Activated T-cell treated with anti-CD3 and anti-CD28 coated beads, Interleukin-2, amount 50 U/mL, for 48 hours (primary cell): ENCODE measurements at regions not wholly inside any gene's neighbourhood (a gene's known extent, or its start where the extent isn't known, plus 50 kb on each side); places are given as distances from the start of the nearest gene placed in this dataset.

Experiments
- DNase-seq, 2 experiments: peaks; one replicate each; pipeline ENCODE4 v3.0.0-alpha.2; 2020

DNA sequence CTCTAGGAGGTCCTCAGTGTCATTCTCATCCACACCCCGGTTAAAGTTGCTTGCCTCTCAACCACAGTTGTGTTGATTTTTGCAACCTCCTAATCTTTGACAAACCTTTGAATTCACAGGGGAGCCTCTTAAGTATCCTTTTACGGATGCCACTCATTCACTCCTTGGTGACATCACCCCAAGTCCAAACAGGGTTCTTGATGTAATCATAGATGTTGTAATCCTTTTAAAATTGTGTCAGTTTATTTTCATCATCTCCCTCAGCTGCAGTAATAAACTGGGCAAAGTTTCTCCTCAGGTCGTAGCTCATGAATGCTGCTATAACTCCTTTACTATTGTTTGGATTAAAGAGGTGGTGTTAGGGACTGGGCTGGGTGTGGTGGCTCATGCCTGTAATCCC is 637.2 kb upstream of the NUDT12 start:
- DNase-seq, result no peak

DNA sequence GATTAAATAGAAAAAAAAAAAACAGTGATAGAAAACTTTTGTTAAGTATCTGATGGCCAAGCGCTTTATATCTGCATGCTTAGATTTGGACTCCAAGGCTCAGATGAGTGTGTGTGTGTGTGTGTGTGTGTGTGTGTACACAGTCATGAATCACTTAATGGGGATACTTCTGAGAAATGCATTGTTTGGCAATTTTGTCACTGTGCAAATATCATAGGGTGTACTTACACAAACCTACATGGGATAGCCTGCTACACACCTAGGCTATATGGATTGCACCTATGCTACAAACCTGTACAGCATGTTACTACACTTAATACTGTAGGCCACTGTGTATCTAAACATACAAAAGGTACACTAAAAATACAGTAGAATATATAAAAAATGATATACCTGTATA is 635.6 kb upstream of the NUDT12 start:
- DNase-seq, result no peak

DNA sequence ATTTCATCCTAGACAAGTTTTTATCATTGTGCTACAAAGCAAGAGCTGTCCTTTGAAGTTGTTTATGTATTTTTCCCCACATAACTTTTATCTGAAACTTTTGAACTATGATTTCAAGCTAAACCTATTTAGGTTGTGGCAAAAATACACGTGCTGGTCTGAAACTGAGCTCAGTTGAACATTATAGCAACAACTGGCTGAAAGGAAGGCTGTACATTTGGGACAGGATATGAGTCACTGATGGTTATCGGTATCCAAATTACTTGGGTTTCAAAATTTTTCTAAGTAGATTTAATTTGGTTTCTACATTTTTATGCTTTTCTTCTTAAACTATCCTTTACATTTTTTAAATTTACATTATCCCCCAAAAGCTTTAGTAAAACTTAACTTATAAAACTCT is 627.3 kb upstream of the NUDT12 start:
- no peak for DNase-seq

DNA sequence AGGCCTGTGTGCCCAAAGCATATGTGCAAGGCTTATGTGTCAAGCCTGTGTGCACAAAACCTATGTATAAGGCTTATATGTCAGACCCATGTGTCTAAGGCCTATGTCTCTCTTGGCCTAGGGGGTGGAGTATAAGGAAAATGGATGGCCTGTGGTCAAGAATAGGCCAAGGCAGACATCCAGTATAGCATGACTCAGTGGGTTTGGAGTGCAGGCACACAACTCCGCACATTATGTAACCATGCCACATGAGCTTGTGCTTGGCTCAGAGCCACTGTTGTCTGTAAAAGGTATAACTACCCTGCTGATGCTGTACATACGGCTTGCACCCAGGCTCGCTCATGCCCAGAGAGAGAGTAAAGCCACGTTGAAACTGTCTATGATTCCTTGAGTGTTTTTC is 626.4 kb upstream of the NUDT12 start:
- DNase-seq, result no peak

DNA sequence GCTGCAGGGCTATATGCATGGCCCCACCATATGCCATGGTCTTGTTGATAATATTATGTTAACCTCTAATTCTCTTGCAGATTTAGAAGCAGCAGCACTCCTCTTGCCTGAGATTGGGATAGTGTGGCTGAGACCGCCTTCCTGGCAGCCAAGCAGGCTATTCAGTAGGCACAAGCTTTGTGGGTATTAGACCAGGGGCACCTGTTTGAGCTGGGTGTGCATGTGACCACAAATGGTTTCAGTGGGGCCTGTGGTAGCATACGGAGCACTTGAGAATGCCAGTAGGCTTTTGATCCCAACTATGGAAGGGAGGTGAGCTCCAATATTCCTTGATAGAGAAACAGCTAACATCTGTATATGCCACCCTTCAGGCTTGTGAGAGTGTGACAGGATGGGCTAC is 625.1 kb upstream of the NUDT12 start:
- DNase-seq, result no peak

DNA sequence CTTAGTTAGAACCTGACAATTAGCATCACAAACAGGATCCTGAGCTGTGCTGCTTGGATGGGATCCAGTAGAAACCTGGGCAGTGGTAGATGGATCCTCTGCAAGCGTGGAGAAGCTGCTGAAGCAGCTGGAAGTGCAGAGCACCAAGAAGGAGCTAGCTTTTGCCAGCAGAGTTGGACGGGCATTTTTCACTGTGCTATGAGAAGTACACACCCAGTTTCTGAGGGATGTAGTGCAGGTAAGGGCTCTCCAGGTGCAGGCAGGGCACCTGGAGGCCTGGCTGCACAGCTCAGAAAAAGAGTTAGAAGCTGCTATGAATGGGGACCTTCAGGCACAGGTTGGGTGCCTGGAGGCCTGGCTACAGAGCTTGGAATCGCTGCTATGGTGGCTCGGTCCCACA is 623.9 kb upstream of the NUDT12 start:
- DNase-seq, result no peak

DNA sequence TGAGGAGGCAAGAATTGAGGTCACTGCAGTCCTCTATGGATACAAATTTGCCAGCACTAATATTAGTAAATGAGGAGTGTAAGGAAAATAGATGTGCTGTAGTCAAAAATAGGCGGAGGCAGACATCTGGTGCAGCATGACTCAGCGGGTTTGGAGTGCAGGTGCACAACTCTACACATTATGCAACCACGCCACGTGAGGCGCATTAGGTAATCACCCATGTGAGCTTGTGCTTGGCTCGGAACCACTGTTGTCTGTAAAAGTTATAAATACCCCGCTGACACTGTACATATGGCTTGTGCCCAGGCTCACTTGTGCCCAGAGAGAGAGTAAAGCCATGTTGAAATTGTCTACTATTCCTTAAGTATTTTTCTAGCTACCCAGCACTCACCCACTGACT is 623.5 kb upstream of the NUDT12 start:
- DNase-seq, result no peak

DNA sequence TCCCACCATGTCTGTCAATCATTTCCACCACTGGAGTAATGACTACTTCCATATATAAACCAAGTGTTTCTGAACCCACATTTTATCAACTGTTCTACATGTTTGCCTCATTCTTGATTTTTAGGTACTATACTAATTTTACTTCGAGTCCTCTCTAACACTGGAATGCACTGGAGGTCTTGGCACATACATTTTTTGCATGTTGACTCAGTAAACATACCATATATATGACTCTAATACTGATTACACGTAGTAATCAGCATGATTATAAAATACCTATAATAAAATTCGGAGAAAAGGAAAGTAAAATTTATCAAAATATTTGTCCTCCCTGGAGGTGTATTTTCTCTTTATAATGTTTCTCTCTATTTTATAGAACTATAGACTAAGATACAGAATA is 621.7 kb upstream of the NUDT12 start:
- DNase-seq, result no peak

DNA sequence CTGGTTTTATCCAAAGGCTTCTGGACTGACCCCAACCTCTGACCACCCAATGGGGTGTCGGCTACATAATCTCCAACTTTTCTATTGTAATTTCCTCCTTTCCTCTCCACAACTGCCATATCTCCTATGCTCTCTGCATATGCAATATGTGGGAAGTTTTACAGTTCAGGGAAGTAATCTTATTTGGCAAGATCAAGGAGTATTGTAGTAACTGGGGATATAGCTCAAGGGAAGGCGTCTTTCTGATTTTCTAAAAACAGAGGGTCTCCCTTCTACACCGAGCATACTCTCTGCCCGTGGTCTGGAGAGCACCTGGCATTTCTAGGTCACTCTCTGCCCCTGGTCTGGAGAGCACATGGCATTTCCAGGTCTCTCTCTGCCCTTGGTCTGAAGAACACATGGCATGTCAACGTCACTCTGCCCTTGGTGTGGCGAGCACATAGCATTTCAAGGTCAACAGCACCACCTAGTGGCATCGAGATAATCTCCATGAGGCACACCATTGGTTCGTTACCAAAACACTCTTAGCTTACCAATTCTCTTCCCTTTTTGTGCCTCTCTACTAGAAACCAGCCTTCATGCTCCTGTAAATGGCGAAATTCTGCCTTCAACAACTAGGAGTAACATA is 616.4 kb upstream of the NUDT12 start:
- no peak for DNase-seq

DNA sequence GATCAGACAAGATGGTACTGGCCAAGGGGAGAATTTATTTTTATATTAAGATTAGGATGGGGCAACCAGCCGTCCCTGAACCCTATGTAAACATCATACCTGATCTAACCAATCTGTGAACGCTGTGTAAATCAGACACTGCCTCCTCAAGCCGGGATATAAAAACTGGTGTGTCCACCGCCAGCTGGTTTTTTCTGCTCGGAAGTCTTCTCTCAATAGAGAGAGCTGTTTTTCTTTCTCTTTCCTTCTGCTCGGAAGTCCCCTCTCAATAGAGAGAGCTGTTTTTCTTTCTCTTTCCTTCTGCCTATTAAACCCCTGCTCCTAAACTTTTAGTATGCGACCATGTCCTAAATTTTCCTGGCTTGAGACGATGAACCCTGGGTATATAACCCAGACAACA is 615.5 kb upstream of the NUDT12 start:
- DNase-seq, result no peak

DNA sequence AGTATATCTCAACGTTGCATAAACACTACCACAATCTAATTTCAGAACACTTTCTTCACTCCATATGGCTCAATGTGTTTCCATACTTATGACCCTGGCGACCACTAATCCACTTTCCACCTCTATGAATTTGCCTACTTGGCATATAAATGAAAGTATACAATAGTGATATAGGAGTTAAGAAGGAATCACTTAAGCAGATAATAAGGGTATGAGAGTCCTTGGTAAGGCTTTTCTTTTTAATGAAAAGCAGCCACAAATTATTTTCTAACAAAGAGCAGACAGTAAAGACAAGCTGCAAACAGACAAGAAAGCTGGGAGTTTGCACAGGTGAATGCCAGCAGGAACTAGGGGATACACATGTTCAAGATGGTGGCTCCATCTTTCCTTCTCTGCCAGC is 615.1 kb upstream of the NUDT12 start:
- no peak for DNase-seq

DNA sequence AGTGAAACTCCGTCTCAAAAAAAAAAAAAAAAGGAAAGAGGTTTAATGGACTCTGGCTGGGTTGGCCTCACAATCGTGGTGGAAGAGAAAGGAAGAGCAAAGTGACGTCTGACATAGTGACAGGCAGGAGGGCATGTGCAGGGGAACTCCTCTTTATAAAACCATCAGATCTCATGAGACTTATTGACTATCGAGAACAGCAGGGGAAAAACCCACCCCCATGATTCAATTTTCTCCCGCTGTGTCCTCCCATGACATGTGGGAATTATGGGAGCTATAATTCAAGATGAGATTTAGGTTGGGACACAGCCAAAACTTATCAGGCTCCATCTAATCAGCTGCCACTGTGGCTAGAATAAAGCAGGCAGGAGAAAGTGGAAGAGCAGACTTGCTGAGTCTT is 610.4 kb upstream of the NUDT12 start:
- DNase-seq, result no peak

DNA sequence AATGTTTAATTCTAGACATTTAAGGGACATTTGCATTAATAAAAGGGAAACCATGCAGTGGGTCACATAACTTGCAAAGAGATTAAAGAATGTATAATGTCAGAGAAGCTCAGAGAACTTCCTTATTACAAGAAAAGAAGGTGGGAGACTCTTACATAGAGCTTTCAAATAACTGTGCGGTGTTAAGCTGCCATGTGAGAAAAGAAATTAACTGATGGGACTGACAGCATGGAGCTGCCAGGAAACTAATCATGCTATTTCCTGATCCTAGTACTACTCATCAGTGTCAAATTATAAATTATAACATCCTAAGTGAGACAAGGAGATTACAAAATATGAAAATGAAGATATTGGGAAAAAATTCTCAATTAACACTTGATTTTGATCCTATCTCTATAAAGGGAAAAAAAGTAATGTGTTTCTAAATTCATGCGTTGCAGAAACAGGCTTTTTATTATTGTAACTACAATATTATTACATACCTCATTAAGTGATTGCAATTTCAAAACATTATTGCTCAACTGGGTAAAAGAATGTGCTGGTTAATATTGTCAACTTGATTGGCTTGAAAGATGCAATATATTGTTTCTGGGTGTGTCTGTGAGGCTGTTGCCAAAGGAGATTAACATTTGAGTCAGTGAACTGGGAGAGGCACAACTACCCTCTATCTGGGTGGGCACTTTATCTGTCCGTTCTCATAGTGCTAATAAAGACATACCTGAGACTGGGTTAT is 609.5 kb upstream of the NUDT12 start:
- DNase-seq, result no peak

DNA sequence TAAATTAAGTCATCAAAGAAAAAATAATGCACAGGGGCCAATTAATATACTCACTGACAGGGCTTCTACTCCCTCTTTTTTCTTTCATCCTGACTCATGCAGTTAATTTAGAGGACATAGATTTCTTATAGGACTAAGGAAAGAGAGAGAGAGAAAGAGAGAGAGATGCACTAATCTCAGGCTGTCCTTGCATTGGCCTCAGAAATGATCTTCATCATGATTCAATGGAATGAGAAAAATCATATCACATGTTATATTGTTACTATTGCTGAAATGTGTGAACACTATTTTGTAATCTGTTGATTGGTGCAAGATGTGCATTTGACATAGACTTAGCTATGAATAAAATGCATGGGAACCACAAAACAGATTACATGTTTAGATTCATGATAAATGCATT is 608.3 kb upstream of the NUDT12 start:
- no peak for DNase-seq

DNA sequence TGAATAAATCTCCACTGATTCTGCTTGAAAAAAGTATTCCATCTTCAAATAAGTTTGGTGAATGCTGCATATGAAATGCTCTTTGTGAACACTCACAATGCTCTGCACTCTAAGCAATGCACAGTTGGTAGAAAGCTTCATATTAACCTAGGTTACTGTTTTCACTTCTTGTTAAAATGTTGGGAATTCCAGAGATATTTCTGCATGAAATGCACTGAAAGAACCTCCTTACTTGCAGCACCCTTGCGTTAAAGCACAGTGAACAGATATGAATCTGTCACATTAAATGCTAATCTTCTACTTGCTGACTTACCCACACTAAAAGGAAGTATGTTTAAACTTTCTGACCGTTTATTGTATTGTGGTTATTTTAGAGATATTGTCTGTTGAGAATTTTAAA is 584.1 kb upstream of the NUDT12 start:
- no peak for DNase-seq

DNA sequence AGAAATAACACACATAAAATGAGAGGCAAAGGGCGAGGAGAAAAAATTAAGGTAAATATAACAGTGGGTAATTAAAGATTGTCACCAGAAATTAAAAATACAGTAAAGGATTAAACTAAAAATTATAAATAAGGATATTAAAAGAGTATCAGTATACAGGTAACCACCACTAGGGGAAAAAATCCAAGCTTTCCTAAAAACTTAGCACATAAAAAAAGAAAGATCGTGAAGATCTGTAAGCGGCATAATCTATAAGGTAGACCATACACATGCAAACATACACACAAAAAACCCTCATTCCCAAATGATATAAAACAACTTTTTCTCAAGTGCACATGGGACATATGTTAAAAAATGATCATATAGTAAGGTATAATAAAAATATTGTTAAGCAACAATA is 577.3 kb upstream of the NUDT12 start:
- DNase-seq, result no peak

DNA sequence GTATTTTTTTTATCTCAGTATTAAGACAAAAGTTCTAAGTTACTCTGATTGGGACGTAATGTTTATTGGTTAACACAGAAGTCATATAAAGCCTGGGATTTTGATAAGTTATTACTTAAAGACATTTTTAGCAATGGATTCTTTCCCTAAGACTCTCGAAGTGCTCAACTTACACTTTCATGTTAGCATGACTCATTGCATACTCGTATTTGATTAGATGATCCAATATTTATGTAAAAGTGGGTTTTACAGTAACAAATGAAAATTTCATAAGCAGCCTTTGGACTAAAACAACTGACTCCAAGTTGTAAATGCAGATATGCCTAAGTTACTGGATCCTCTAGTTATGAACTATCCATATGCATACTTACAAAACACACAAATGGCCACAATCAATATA is 567.7 kb upstream of the NUDT12 start:
- DNase-seq, result no peak

DNA sequence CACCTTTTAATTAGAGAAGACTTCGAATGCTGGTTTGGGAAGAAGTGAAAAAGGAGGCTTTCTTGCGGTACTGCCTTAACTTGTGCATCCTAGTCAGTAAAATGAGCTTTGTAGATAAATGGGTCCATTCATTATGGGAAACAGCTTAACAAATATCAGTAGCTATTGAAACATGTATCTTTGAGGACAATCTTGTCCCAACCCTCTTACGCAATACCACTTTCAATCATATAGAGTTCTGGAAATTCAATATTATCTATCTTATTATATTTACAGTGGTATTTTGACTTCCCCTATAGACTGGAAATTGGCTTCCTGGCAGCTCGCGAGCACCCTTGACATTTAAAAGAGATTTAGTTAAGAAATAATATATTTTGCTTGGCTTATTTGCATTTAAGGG is 565.8 kb upstream of the NUDT12 start:
- no peak for DNase-seq

DNA sequence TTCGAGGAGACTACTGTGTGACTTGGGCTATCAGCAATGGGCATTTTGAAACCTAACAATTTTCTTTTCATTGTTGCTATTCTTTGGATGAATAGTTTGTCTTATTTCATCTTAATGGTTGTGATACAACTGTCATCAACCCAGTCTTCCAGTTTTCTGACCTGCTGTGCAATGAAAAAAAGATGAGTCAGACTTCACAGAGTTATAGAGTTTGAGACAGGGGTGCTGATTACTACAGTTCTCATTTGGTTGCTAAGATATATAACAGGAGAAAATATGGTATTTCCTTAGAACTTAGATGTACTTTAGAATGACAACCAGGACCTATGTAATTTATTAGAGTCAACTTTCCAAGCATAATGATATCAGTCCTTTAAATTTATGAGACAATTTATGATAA is 564.4 kb upstream of the NUDT12 start:
- no peak for DNase-seq

DNA sequence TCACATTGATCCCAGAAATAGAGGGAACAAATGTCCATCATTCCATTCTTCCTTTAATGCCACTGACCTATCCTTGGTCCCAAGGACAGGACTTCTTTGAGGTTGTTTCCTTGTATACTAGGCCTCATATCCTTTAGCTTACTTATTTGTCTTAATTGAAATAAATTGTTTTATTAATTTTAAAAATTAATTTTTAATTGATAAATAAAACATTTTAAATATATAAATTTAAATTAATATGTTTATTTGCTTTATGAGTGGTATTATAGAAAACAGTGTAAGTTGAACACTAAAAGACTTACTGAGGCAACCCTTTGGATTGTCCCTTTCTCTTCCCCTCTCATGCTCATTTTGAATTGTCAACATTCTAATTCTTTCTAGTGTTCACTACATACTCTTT is 556.9 kb upstream of the NUDT12 start:
- DNase-seq, result no peak

DNA sequence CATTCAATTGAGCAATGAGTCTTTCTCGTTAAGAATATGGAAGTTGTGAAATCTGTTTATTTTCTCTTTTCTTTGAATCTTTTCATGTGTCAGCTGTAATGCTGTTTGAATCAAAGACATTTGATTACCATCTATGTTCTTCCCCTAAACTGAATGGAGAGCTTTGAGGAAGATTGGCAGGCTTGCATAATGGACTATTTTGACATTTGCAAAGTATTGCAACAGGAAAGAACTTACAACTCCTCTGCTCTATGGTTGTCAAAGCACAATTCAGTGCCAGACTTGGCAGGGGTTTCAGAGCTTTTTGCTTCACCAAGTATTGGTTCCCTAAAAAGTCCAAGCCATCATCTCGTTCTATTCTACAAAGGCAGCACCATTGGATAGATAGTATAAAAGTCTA is 549.0 kb upstream of the NUDT12 start:
- no peak for DNase-seq

DNA sequence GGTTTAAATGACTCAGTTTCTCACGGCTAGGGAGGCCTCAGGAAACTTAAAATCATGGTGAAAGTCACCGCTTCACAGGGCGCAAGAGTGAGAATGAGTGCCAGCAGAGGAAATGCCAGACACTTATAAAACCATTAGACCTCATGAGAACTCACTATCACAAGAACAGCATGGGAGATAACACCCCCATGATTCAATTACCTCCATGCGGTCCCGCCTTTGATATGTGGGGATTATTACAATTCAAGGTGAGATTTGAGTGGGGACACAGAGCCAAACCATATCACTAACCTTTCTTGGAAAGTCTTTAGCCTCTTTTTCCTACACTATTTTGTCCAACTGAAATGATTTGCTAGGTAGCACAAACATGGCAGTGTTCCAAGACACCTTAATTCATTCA is 533.9 kb upstream of the NUDT12 start:
- DNase-seq, result no peak

DNA sequence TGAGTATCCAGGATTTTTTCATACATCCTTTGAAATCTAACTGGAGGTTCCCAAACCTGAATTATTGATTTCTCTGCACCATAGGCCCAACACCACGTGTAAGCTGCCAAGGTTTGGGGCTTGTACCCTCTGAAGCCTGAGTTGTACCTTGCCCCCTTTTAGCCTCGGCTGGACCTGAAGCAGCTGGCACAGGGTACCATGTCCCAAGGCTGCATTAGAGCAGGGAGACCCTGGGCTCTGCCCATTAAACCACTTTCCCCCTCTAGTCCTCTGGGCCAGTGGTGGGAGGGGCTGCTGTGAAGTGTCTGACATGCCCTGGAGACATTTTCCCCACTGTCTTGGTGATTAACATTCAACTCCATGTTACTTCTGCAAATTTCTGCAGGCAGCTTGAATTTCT is 532.9 kb upstream of the NUDT12 start:
- no peak for DNase-seq

DNA sequence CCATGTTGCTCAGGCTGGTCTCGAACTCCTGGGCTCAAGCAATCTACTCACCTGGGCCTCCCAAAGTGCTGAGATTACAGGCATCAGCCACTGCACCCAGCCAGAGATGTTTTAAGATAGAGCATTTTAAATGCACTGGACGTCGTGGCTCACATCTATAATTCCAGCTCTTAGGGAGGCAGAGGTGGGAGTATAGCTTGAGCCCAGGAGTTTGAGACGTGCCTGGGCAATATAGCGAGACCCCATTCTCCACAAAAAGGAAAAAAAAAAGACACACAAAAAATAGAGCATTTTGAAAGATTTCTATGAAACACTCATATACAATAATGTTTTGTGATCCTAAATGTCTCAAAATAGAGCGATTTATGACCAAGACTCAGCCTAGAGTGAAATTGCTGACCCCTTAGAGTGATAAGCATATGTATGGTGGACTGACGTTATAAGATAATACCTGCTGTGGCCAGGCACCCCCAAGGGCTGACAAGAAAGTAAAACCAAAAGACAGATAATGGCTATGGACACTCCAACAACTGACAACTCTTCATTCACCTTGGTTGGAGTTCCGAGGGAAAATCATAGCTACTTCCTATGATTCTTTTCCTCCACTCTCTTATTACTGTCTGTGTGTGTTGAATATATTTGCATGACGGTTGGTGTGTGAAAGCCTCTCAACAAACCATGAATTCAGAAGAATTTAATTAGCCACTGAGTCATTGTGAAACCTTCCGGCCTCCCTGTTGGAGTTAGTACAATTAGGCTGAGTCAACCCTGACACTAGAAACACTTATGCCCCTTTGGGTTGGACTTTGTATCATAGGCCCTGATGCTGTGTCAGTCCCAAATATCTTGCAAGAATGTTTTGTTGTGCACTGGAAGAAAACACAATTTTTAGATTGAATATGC is 526.5 kb upstream of the NUDT12 start:
- DNase-seq, result no peak
